ENCODE measurements at regions not wholly inside any gene's neighbourhood (a gene's known extent, or its start where the extent isn't known, plus 50 kb on each side); places are given as distances from the start of the nearest gene placed in this dataset.

DNA sequence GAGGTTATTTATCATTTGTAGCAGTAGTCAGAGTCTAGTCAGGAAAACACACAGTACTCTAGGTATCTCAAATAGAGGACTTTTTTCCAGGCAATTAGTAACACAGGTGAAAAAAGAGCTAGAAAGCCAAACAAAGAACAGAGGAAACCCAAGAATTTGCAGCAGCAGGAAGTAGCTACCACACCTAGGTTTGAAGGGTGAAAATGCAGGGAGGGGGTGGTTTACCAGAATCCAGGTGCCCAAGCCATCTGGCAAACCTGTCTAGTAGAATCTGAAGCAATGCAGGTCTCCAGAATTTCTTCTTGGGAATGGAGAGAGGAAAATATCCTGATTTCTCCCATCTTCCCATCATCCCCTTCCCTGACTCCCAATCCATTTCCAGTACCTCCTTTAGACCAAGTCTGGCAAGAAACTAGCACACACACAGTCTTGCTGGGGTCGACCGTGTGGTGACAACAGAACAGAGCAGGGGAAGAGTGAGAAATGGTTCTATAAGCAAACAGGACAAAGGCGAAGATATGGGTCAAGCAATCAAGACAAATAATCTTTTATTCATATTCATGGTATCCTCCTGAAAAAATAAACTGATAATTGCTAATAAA is 231.9 kb upstream of the MMADHC start:
- intact Hi-C loops (cut with micrococcal nuclease): no loop called here
- CTCF ChIA-PET: no interaction called here

More for the DNA sequence above, 231.9 kb upstream of the MMADHC start:
- Histone ChIP-seq H3K9ac (ENCODE audit: low read length) (no peak overlapping the region), H3K27ac (ENCODE audit: low read depth, low read length) (no peak overlapping the region), H2AFZ (ENCODE audit: low read depth, low read length, poor library complexity, severe bottlenecking) (no peak overlapping the region), H3K4me3 (replicated peaks in 1 of 2; ENCODE audit: low read depth in 1 of 2, low read length in 2 of 2) (no peak overlapping the region), H3K79me2 (ENCODE audit: insufficient read depth, low read length) (no peaks in the 10 kb centered on the region), H3K9me3 (ENCODE audit: control insufficient read depth in 1 of 2, insufficient read depth in 1 of 2, low read depth in 1 of 2, low read length in 2 of 2) (no peaks in the 10 kb centered on the region), H3K9me2 (ENCODE audit: insufficient read depth) (no peaks in the 10 kb centered on the region), H4K20me1 (ENCODE audit: insufficient read depth) (no peaks in the 10 kb centered on the region), H3K4me1 (ENCODE audit: control insufficient read depth in 1 of 2, insufficient read depth in 2 of 2, low read length in 2 of 2) (no peaks in the 10 kb centered on the region), H3K36me3 (ENCODE audit: control insufficient read depth in 1 of 2, insufficient read depth in 2 of 2, low read length in 2 of 2) (no peaks in the 10 kb centered on the region), H3K27me3 (ENCODE audit: insufficient read depth, low read length) (no peaks in the 10 kb centered on the region), H3K4me2 (ENCODE audit: low read length) (no peak overlapping the region)
- TF ChIP-seq SRF (IDR thresholded peaks at IDR 0.05; ENCODE audit: low read depth) (no peak), JUND (IDR thresholded peaks at IDR 0.05) (no peak), EGR1 (IDR thresholded peaks at IDR 0.05; ENCODE audit: low read depth) (no peak), EZH2phosphoT487 (IDR thresholded peaks at IDR 0.05; ENCODE audit: borderline replicate concordance) (no peak), POLR2A (IDR thresholded peaks at IDR 0.05; ENCODE audit: borderline replicate concordance, extremely low read depth, insufficient read depth, insufficient read length) (no peak), ZNF274 (IDR thresholded peaks at IDR 0.05; ENCODE audit: low read depth, low read length) (no peak), YY1 (IDR thresholded peaks at IDR 0.05; ENCODE audit: extremely low read depth, insufficient replicate concordance, low read depth, low read length) (no peak), EZH2 (IDR thresholded peaks at IDR 0.05) (no peak), CEBPB (IDR thresholded peaks at IDR 0.05; ENCODE audit: low read depth) (no peak), FOSL1 (IDR thresholded peaks at IDR 0.05; ENCODE audit: low read depth) (no peak), ZFX (IDR thresholded peaks at IDR 0.05) (no peak), RAD21 (IDR thresholded peaks at IDR 0.05; ENCODE audit: low read depth) (no peak), TCF7L2 (IDR thresholded peaks at IDR 0.05; ENCODE audit: borderline replicate concordance, extremely low read depth, insufficient read depth, insufficient read length) (no peak)
- TF ChIP-seq, protein P1, sequence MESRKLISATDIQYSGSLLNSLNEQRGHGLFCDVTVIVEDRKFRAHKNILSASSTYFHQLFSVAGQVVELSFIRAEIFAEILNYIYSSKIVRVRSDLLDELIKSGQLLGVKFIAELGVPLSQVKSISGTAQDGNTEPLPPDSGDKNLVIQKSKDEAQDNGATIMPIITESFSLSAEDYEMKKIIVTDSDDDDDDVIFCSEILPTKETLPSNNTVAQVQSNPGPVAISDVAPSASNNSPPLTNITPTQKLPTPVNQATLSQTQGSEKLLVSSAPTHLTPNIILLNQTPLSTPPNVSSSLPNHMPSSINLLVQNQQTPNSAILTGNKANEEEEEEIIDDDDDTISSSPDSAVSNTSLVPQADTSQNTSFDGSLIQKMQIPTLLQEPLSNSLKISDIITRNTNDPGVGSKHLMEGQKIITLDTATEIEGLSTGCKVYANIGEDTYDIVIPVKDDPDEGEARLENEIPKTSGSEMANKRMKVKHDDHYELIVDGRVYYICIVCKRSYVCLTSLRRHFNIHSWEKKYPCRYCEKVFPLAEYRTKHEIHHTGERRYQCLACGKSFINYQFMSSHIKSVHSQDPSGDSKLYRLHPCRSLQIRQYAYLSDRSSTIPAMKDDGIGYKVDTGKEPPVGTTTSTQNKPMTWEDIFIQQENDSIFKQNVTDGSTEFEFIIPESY (IDR thresholded peaks at IDR 0.05; ENCODE audit: extremely low read depth, insufficient replicate concordance, low read length): no peak
- TF ChIP-seq, protein P2, sequence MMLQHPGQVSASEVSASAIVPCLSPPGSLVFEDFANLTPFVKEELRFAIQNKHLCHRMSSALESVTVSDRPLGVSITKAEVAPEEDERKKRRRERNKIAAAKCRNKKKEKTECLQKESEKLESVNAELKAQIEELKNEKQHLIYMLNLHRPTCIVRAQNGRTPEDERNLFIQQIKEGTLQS (IDR thresholded peaks at IDR 0.05): no peak
- ATAC-seq (no peak), DNase-seq (ENCODE audit: low read depth, low spot score) (no peak)
- no TSS peak for BruUV-seq (replicated peaks)
- RAD21 ChIA-PET (ENCODE audit: low non-redundant PET in 1 of 2, low total read pairs in 2 of 2, uncharacterized antibody in 2 of 2, unreplicated experiment in 2 of 2): no interaction called here
- POLR2A ChIA-PET: no interaction called here
